Stimulated activated CD4-positive, alpha-beta T cell treated with anti-CD3 and anti-CD28 coated beads, Interleukin-15, amount 100 ng/mL, for 1 hour (primary cell): ENCODE measurements at regions not wholly inside any gene's neighbourhood (a gene's known extent, or its start where the extent isn't known, plus 50 kb on each side); places are given as distances from the start of the nearest gene placed in this dataset.
"Not testable (repeated sequence)": the region's sequence is repeated elsewhere in the genome, so short reads cannot be mapped to it uniquely, and the experiment has no call there.

ENCODE experiments used
- DNase-seq, 2 donors: peaks; one replicate each; pipeline ENCODE4 v3.0.0-alpha.2; 2020; ENCODE audit warnings: low read depth in 1 of 2, low spot score in 1 of 2

DNA sequence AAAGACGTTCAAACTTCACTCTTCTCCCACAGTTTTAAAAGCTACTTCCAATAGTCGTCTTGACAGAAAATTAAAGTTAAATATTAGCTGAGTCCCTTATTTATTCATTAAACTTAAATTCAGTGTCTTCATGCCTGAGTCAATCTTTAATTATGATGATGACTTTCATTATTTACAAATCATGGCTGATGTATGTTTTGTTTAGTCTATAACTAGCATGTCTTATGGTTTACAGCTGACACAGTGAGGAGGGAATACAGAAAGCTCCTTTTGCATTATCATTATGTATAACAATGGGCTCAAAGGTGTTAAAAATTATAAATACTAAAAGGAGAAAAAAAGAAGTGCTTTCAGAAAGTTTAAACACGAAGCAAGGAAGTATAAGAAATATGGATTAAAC is 1333.1 kb downstream of the CDH8 start:
- DNase-seq = no peak

DNA sequence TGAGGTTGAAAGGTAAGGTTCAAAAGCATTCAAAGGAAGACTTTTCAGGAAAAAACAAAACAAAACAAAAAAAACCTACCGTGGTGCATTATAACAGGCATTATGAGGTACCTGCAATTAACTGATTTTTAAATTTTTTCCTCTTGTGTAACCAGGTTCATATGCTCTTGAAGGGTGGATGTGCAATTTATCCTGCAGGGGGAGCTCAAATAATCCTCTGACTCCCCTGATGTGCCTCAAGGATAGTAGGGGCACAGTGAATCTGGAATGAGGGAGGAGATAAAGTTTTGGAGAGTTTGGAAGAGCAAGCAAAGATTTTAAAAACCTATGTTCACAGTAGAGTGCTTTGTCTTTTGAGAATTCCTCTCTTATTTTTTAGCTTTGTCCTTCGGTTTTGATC is 1349.4 kb downstream of the CDH8 start:
- DNase-seq = no peak

DNA sequence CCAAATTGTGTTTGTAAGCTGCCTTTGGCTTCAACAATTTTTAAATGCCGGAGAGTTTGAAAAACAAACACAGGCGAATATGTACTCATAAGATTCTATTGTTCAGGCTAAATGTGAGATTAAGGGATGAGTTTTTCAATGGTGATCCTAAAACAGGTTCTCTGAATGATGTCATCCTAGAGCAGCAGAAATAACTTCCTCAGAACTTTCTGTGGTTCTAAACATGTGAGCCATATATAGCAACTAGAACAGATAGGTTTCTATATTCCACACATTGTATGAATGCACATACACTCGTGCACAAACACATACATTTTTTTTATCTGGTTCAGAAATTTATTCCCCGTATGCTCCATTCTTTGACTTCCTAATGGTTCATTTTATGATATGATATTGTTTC is 1352.2 kb downstream of the CDH8 start:
- DNase-seq = no peak

DNA sequence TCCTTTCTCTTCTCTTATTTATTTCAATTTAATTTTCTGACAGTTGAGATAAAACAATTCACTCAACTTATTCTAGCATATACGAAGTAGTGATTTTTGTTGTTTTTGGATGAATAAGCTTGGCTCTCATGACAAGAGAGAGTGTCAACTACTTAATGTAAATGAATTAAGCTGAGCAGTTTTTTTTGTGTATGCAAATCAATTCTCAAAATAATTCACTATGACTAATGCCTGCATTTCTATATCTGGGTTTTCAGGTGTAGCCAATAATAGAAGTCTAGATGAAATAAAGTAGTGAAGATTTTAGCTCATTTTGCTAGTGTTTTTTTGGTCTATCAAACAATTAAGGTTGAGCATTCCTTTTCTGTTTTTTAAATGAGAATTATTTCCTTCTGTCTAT is 1354.0 kb downstream of the CDH8 start:
- DNase-seq = no peak

DNA sequence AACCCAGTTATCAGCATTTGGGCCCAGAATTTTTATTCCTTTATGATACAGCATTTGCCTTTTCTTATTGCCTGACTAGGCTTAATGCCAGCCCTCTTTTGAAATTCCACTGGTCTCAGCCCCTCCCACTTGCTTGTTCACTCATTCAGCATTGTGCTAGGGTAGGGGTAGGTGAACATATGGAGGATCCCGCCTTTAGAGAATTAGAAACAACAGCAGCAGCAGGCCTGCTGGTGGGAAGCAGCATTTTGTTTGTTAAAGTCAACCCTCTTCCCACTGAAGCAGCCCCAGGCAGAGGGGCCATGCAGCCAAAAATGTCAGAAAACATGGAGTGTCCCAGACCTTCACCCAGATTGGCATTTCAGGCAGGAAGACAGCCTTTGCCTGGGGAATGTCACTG is 1355.2 kb downstream of the CDH8 start:
- DNase-seq = no peak

DNA sequence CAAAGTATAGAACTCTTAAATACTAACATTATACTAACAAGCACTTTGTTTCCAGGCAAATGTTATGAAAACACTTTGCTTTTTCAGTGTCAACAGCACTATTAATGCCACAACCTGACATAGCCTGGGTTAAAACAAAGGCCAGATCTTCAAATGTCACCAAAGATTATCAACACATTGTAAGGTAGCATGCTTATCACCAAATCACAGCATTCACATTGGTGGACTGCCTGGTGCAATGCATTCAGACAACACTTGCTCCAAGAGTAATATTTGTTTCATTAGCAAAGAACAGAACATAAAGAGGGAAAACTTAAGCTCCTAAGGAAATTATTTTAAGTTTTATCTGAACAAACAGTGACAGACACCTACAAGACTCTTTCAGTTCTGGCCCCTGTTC is 1361.2 kb downstream of the CDH8 start:
- no peak for DNase-seq

DNA sequence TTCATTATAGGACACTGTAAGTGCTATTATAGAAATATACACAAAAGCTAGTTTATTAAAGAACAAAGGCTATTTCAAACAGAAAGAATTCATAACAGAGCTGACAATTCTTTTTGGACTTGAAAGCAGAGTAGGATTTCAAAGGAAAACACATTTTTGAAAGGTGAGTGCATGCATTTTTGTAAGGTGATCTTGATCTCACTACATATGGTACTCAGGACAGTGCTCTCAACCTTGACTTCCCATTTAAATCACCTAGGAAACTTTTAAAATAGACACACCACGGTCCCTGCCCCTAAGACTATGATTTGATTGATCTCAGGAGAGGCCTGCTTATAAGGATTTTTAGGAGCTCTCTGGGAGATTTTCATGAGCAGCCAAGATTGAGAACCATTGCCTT is 1362.0 kb downstream of the CDH8 start:
- no peak for DNase-seq

DNA sequence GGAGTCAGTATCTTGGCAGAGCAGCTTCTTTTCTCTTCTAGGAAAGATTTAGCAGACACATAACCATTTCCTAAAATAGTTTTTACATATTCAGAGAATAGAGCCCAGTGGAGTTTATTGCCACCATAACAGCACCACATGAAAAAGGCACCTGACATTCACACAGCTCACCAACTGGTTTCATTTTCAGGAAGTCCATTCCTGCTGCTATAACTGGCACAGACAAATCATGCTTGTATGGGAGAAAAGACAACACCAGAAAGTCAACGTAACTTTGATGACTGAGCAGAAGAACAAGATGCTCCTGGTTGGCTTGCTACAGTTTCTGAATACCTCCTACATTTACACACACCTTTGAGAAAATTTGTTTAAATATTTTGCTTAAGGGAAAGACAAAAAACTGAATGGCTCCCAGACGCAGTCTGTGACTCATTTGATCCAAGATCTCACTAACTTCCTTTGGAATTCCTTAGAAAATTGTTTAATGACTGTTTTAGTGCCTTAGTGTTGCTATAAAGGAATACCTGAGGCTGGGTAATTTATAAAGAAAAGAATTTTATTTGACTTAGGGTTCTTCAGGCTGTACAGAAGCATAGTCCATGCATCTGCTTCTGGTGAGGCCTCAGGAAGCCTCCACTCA is 1380.6 kb downstream of the CDH8 start:
- DNase-seq = no peak

DNA sequence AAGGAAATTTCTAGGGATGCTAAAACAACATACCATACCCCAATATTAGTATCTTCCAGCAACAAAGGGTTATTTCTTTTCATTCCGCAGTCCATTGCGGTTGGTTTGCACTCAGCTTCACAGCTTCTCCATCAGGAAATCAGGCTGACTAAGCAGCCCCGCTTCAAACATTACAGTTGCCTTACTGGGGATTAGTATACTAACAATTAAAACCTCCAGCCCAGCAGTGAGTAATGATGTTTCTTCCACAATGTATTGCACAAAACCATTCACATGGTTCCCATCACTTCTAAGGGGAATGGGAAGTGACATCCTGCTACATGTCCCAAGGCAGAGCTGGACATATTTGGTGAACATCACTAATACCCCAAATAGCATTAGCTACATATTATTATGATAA is 1384.9 kb downstream of the CDH8 start:
- DNase-seq = no peak

DNA sequence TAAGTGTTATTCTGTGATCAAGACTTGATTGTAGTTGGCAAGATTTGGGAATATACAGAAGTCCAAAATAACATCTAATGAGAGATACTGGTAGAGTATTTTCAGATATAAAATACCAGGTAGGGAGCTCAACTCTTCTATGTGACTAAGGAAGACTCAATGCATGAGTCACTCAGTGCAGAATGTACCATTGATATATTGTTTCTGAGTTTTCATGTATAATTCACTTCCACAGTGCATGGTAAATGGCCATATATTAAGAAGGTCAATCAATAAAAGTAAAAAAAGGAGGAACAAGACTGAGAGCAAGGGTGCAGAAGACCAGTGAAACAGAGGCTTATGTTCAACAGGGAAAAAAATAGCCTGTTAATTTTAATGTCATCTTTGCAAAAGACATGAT is 1387.9 kb downstream of the CDH8 start:
- DNase-seq = no peak

DNA sequence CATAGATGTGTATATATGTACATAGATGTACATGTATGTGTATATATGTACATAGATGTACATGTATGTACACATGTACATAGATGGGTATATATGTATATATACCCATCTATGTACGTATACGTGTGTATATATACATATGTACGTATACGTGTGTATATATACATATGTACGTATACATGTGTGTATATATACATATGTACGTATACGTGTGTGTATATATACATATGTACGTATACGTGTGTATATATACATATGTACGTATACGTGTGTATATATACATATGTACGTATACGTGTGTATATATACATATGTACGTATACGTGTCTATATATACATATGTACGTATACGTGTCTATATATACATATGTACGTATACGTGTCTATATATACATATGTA is 1388.8 kb downstream of the CDH8 start:
- DNase-seq = not testable (repeated sequence)

DNA sequence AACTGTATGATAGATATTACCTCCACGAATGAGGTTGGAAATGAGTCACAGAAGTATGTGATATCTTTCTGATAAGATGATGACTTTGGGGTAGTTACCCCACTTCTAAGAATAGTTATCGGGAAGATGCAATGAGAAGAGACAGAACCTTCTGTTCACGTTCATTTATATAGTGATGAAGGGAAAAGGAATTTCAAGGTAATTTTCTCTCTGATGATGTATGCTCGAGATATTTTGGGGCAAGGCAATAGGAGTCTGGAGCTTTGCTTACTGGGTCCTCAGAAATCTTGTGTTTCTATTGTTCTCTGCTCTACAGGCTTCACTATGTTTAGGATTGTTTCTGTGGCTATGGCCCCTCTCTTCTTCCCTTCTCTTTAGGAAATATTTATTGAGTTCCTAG is 1389.6 kb downstream of the CDH8 start:
- DNase-seq = no peak

DNA sequence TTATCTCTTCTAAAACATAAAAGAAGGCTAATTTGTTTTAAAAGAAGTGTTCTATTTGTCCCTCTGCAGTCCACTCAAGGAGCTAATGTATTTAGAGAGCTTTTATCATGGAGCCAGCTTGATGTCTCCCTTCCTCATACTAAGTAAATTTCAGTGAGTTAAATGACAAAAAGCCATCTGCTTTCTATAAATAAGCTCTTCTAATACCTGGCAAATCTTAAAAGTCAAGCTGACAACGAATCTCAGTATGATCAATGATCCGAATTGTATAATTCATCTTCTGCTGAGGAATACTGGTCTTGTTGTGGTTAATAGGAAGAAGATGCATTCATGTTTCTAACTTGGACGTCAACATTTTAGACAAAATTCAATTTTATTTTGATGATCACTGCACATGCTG is 1390.7 kb downstream of the CDH8 start:
- no peak for DNase-seq

DNA sequence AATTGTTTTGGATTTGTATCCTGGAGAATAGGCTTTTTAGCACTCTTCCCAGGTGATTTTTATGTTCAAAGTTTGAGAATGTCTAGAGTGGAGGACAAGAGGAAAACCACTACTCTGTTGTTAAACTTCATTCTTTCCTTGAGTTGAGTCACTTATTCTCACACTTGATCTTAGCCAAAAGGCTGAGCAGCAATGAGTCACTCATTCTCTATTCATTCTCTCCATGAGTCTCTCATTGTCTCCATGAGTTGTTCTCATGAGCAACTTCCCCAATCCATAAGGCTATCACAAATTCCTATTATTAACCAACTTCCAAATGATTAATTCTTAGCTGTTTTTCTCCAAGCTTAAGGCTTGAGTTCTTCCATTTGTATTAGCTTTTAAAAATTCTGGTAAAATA is 1393.3 kb downstream of the CDH8 start:
- DNase-seq = no peak

DNA sequence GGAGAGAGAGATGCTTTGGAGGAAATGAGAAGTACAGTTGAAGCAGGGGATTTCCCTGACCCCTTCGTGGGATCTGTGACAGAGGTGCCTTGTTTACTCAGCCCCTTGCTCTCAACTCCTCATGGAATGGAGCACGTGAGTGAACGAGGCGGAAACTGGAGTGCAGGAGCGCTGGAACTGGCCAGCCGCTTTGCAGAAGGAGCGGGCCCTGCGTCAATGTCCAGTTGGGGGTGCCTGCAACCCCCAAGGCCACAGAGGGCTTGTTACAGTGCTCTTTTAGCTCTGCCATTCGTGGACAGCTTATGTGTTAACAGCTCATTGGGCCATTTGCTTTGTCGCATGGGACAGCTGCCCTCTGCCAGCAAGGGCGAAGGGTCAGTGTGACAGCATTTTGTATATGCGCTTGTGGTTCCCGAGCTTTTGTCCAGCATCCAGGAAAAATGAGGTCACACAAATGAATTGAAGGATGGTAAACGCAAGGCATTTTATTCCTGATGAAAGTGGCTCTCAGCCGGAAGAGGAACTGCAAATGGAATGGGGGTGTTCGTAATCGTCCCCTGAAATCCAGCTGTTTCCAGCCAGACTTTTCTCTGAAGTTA is 1395.1 kb downstream of the CDH8 start:
- no peak for DNase-seq

DNA sequence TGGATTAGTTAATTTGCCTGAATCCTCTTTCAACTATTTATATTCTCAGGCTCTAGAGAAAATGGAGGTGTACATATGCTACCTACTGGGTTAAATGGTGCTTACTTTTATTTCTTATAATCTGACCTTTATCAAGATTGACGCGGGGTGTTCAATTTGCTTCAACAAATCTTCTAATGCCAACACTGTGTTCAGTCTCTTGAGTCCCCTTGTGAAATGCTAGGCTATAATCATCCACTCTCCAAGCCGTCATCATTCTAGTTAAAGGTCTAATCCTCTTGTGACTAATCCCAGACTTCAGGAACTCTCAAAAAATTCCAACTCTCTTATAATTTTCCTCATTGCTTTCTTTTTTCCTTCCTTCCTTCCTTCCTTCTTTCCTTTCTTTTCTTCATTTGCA is 1396.2 kb downstream of the CDH8 start:
- no peak for DNase-seq

DNA sequence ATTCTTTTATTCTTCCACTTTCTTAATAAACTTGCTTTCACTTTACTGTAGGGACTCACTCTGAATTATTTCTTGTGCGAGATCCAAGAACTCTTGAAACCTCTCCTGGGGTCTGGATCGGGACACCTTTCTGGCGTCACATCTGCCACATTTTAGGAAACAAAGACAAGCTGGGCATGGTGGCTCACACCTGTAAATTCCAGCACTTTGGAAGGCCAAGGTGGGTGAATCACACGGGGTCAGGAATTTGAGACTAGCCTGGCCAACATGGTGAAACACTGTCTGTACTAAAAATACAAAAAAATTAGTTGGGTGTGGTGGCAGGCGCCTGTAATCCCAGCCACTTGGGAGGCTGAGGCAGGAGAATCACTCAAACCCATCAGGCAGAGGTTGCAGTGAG is 1399.6 kb downstream of the CDH8 start:
- DNase-seq = not testable (repeated sequence)

DNA sequence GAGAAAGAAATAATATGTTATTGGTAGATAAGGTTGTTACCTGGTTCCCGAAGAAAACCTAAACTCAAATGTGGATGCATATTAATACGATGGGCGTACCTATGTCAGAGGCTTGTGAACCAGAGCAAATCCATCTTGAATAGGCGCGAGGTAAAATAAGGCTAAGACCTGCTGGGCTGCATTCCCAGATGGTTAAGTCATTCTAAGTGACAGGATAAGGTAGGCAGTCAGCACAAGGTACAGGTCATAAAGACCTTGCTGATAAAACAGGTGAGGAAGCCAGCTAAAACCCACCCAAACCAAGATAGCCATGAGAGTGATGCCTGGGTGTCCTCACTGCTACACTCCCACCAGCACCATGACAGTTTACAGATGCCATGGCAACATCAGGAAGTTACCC is 1400.1 kb downstream of the CDH8 start:
- no peak for DNase-seq

DNA sequence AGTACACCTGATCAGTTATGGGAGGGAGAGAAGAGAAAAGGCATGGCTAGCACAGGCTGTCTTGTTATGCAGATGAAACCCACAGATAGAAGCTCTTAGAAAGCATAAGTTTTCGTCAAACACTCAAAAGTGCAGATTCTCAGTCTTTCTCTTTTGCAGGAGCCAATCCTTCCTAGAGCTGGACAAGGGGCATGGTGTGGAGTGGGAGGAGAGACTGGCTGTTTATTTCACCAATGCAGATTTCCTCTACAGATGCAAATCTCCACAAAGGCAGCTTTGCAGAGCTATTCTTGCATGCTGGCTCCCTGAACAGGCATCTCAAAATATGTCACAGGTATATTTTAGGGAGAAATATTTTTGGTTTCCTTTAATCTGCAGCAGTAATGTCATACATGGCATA is 1400.7 kb downstream of the CDH8 start:
- DNase-seq = no peak

DNA sequence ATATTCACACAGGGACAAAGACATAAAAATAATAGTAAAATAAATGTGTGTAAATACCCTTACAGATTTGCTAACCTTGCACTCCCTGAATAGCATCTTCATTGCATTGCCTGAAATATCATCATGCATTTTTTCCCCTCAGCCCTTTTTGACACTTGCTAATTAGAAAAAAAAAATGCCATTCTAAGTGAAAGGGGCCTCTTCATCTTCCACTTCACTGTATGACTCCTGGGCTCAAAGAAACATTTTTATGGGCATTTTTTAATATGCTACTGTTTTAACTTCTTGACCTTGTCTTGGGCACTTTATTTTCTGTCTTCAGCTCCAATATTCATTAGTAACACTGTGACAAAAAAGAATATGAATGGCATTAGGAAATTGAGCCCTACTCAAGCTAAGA is 1424.4 kb downstream of the CDH8 start:
- no peak for DNase-seq

DNA sequence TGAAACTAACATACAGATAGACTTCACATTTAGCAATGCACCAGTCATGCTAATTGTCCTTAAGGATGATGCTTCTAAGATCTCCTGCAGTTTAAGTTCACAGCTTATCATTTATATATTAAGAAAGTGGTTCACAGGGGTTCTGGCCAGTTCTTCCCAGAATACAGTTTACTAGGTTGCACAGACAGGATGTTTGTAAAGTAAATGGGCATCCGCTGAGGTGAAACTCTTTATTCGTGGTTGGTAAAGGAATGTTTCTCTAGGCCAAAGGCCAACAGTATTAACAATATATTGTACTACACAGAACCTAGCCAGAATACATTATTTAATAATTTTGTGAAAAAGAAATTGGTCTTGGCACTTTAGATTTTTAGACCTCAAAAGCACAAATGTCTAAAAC is 1427.3 kb downstream of the CDH8 start:
- DNase-seq = no peak

DNA sequence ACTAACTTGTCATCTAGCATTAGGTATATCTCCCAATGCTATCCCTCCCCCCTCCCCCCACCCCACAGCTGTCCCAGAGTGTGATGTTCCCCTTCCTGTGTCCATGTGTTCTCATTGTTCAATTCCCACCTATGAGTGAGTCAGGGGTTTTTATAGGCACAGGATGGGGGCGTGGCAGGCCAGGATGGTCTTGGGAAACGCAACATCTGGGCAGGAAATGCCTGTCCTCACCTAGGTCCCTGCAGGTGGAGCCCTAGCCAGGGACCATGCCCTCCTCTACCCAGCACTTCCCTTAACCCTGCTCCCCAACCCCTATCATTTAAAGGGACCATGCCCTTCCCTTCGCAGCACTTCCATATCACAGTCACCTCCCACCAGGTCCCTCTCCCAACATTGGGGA is 1430.6 kb downstream of the CDH8 start:
- not testable (repeated sequence) for DNase-seq

DNA sequence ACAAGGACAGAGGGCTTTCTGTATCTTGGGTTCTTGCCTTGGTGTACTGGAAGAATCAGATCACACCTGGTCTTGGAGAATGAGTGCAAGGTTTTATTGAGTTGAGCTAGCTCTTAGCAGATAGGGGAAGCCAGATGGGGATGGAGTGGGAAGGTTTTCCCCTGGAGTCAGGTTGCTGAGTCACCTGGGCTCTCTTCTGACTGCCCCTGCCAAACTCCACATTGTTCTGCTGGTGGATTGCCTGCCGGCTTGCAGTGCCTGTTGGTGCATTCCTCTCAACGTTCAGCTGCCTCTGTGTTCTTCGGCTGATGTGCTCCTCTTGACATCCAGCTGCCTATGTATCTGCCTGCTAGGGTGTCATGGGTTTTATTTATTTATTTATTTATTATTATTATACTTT is 1431.1 kb downstream of the CDH8 start:
- no peak for DNase-seq
